H9 (cell line): ENCODE measurements at regions not wholly inside any gene's neighbourhood (a gene's known extent, or its start where the extent isn't known, plus 50 kb on each side); places are given as distances from the start of the nearest gene placed in this dataset.

Experiments used
- DNase-seq: peaks from one replicate; pipeline ENCODE4 v3.0.0-alpha.2; 2017
- H2AFZ ChIP-seq: one replicate; pipeline ENCODE4 v1.6.1; 2013; ENCODE audit warnings: mild to moderate bottlenecking, low read length, control low read depth, moderate library complexity
- H2AK5ac ChIP-seq: 2 replicates; pipeline ENCODE4 v1.6.1; 2013; ENCODE audit warnings: low read length, control low read depth, mixed read lengths; ENCODE audit not compliant: insufficient read length
- H2BK120ac ChIP-seq: one replicate; pipeline ENCODE4 v1.6.1; 2013; ENCODE audit warnings: low read depth, mild to moderate bottlenecking, low read length, control low read depth, inconsistent platforms; ENCODE audit not compliant: poor library complexity, severe bottlenecking
- H2BK12ac ChIP-seq: 2 replicates; pipeline ENCODE4 v1.6.1; 2013; ENCODE audit warnings: low read length, control low read depth, mixed read lengths, low read depth; ENCODE audit not compliant: insufficient read length
- H2BK15ac ChIP-seq: 2 replicates; pipeline ENCODE4 v1.6.1; 2013; ENCODE audit warnings: low read depth, low read length, control low read depth
- H2BK20ac ChIP-seq: one replicate; pipeline ENCODE4 v1.6.1; 2013; ENCODE audit warnings: low read depth, mild to moderate bottlenecking, low read length, control low read depth, inconsistent platforms; ENCODE audit not compliant: poor library complexity, severe bottlenecking
- H2BK5ac ChIP-seq: 2 replicates; pipeline ENCODE4 v1.6.1; 2013; ENCODE audit warnings: low read length, control low read depth, mixed read lengths; ENCODE audit not compliant: insufficient read length
- H3K14ac ChIP-seq: 2 replicates; pipeline ENCODE4 v1.6.1; 2013; ENCODE audit warnings: low read length, control low read depth; ENCODE audit not compliant: insufficient read depth
- H3K18ac ChIP-seq: 2 replicates; pipeline ENCODE4 v1.6.1; 2013; ENCODE audit warnings: low read depth, mild to moderate bottlenecking, mixed read lengths, low read length, control low read depth; ENCODE audit not compliant: insufficient read length
- H3K23ac ChIP-seq: 2 replicates; pipeline ENCODE4 v1.6.1; 2013; ENCODE audit warnings: low read length, control low read depth, mixed read lengths, low read depth; ENCODE audit not compliant: insufficient read length
- H3K23me2 ChIP-seq: 2 replicates; pipeline ENCODE4 v1.6.1; 2013; ENCODE audit warnings: low read depth, mild to moderate bottlenecking, mixed read lengths, low read length, control low read depth; ENCODE audit not compliant: insufficient read length, poor library complexity, severe bottlenecking
- H3K27ac ChIP-seq: 2 replicates; pipeline ENCODE4 v1.5.1; 2013; ENCODE audit warnings: low read length, control low read depth, mixed read lengths, low read depth; ENCODE audit not compliant: insufficient read length
- H3K27me3 ChIP-seq: 2 replicates; pipeline ENCODE4 v1.6.1; 2013; ENCODE audit warnings: low read length, control low read depth, inconsistent platforms; ENCODE audit not compliant: insufficient read depth
- H3K4ac ChIP-seq: 2 replicates; pipeline ENCODE4 v1.6.1; 2013; ENCODE audit warnings: low read depth, mild to moderate bottlenecking, control low read depth, inconsistent platforms, low read length, moderate library complexity
- H3K4me1 ChIP-seq: 2 replicates; pipeline ENCODE4 v1.6.1; 2013; ENCODE audit warnings: low read length, control low read depth, inconsistent platforms; ENCODE audit not compliant: insufficient read depth
- H3K4me2 ChIP-seq: 2 replicates; pipeline ENCODE4 v1.6.1; 2013; ENCODE audit warnings: low read length, control low read depth, mixed read lengths; ENCODE audit not compliant: insufficient read length, insufficient read depth
- H3K56ac ChIP-seq: 2 replicates; pipeline ENCODE4 v1.6.1; 2013; ENCODE audit warnings: low read depth, mild to moderate bottlenecking, mixed read lengths, low read length, control low read depth; ENCODE audit not compliant: insufficient read length
- H3K79me1 ChIP-seq: 2 replicates; pipeline ENCODE4 v1.6.1; 2013; ENCODE audit warnings: low read depth, mild to moderate bottlenecking, moderate library complexity, low read length, control low read depth, inconsistent platforms; ENCODE audit not compliant: insufficient read depth, poor library complexity, severe bottlenecking
- H3K79me2 ChIP-seq: 2 replicates; pipeline ENCODE4 v1.6.1; 2013; ENCODE audit warnings: low read length, control low read depth, inconsistent platforms; ENCODE audit not compliant: insufficient read depth
- H3K9ac ChIP-seq: 2 replicates; pipeline ENCODE4 v1.6.1; 2013; ENCODE audit warnings: low read length, control low read depth, mixed read lengths; ENCODE audit not compliant: insufficient read length; ENCODE audit errors: extremely low read depth
- H3K9me3 ChIP-seq: one replicate; pipeline ENCODE4 v1.6.1; 2013; ENCODE audit warnings: low read depth, low read length, inconsistent platforms; ENCODE audit not compliant: control insufficient read depth
- H3T11ph ChIP-seq: one replicate; pipeline ENCODE4 v1.6.1; 2013; ENCODE audit warnings: mild to moderate bottlenecking, low read length, control low read depth, inconsistent platforms
- H4K20me1 ChIP-seq: one replicate; pipeline ENCODE4 v1.6.1; 2013; ENCODE audit not compliant: control insufficient read depth, insufficient read length, insufficient read depth
- H4K5ac ChIP-seq: 2 replicates; pipeline ENCODE4 v1.6.1; 2013; ENCODE audit warnings: low read depth, mild to moderate bottlenecking, mixed read lengths, low read length, control low read depth; ENCODE audit not compliant: insufficient read length
- H4K8ac ChIP-seq: replicated peaks from 2 replicates; pipeline ENCODE4 v1.6.1; 2013; ENCODE audit warnings: low read length, control low read depth, mixed read lengths, low read depth; ENCODE audit not compliant: insufficient read length
- H4K91ac ChIP-seq: 2 replicates; pipeline ENCODE4 v1.6.1; 2013; ENCODE audit warnings: low read depth, mild to moderate bottlenecking, moderate library complexity, mixed read lengths, low read length, control low read depth; ENCODE audit not compliant: insufficient read length
- H3K27ac Mint-ChIP-seq, 3 experiments: 2 replicates in 2 of 3; 3 replicates in 1 of 3; pipeline ENCODE4 v1.8.0; 2020 to 2021; ENCODE audit warnings: mixed read lengths in 3 of 3, mild to moderate bottlenecking in 1 of 3, moderate library complexity in 1 of 3
- H3K27me3 Mint-ChIP-seq: 2 replicates; pipeline ENCODE4 v1.8.0; 2021; ENCODE audit warnings: low read depth, mild to moderate bottlenecking, moderate library complexity, mixed read lengths
- H3K36me3 Mint-ChIP-seq, 3 experiments: 2 replicates in 2 of 3; 3 replicates in 1 of 3; pipeline ENCODE4 v1.8.0; 2020 to 2021; ENCODE audit warnings: low read depth in 3 of 3, mixed read lengths in 3 of 3; ENCODE audit not compliant: insufficient read depth in 1 of 3
- H3K4me1 Mint-ChIP-seq, 2 experiments: 2 replicates each; pipeline ENCODE4 v1.8.0; 2020; ENCODE audit warnings: mixed read lengths in 2 of 2
- H3K4me3 Mint-ChIP-seq, 2 experiments: 2 replicates in 1 of 2; 3 replicates in 1 of 2; pipeline ENCODE4 v1.8.0; 2020 to 2021; ENCODE audit warnings: mild to moderate bottlenecking in 2 of 2, mixed read lengths in 2 of 2, moderate library complexity in 1 of 2
- H3K9me3 Mint-ChIP-seq, 2 experiments: 2 replicates in 1 of 2; 3 replicates in 1 of 2; pipeline ENCODE4 v1.8.0; 2020; ENCODE audit warnings: mild to moderate bottlenecking in 2 of 2, mixed read lengths in 2 of 2, moderate library complexity in 1 of 2
- CTCF ChIP-seq: fragments of 200-600 bp; sonication (generic); conservative IDR thresholded peaks from 3 replicates; pipeline ENCODE4 v1.8.0; 2021; ENCODE audit warnings: antibody characterized with exemption, mild to moderate bottlenecking
- WGBS: extraction: QIAGEN DNeasy Blood & Tissue Kit; methylation state at CpG from one replicate; pipeline ENCODE4 v1.1.7; 2013; ENCODE audit warnings: missing lambda C conversion rate, low lambda C conversion rate, mixed read lengths; ENCODE audit not compliant: insufficient read length; ENCODE audit errors: extremely low coverage; 5-methylcytosine and 5-hydroxymethylcytosine counted together

DNA sequence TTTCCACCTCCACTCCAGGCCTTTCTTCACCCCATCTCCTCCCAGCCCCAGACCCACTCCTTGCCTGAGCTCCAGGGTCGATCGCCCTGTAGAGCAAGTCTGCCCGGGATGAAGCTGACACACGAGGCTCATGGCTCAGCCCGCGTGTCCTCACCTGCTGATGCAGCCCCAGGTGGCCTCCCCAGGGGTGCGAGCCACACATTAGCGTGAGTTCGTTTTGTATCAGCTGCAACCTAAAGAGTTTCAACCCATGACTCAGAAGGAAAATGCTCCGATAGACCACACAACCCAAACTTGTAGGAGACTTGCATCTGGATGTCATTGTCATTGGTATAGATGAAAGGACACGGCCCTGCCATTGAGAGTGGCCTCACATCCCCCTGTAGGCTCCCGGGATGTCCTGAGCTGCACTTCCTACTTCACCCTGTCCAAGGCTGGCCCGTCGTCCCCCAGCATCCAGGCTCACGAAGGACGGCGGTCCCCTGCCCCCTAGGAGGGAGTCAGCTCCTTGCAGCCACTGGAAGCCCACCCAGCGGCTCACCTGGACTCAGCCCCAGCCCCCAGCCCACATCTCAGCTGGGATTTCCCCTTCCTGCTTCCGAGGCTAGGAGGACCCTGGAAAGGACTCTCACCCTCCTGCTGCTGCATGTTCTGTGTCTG is 97.7 kb downstream of the HTR5A start:
- Mint-ChIP-seq H3K4me3 (no peak overlapping the region), H3K27ac (no peak overlapping the region), H3K9me3 (no peaks in the 10 kb centered on the region), H3K27me3 (peaks cover 7% of the 10 kb centered on the region), H3K4me1 (no peaks in the 10 kb centered on the region), H3K36me3 (no peaks in the 10 kb centered on the region)
- H4K91ac ChIP-seq = no peak overlapping the region
- no peak overlapping the region for H2AFZ ChIP-seq
- H3K23me2 ChIP-seq = no peaks in the 10 kb centered on the region
- no peak overlapping the region for H2BK5ac ChIP-seq
- no peak overlapping the region for H3K4me2 ChIP-seq
- no peak overlapping the region for H3K4ac ChIP-seq
- no peak overlapping the region for H2BK15ac ChIP-seq
- H3T11ph ChIP-seq = no peak overlapping the region
- no CpG with 5 or more reads among the region's 19 CpGs for WGBS
- no peak overlapping the region for H2BK12ac ChIP-seq
- H3K14ac ChIP-seq = no peak overlapping the region
- H3K56ac ChIP-seq = no peak overlapping the region
- H3K9me3 ChIP-seq = no peaks in the 10 kb centered on the region
- H3K9ac ChIP-seq = no peak overlapping the region
- no peak overlapping the region for H3K18ac ChIP-seq
- no peaks in the 10 kb centered on the region for H3K79me1 ChIP-seq
- TF ChIP-seq CTCF = no peak
- no peak overlapping the region for H2BK120ac ChIP-seq
- H4K8ac ChIP-seq = no peak overlapping the region
- no peak overlapping the region for H3K23ac ChIP-seq
- no peaks in the 10 kb centered on the region for H3K79me2 ChIP-seq
- H3K27me3 ChIP-seq = no peaks in the 10 kb centered on the region
- H4K5ac ChIP-seq = no peak overlapping the region
- H4K20me1 ChIP-seq = no peaks in the 10 kb centered on the region
- H2AK5ac ChIP-seq = no peak overlapping the region
- no peaks in the 10 kb centered on the region for H3K4me1 ChIP-seq
- H3K27ac ChIP-seq = no peak overlapping the region
- H2BK20ac ChIP-seq = no peak overlapping the region
- no peak for DNase-seq
